HepG2 (cell line): ENCODE measurements at regions not wholly inside any gene's neighbourhood (a gene's known extent, or its start where the extent isn't known, plus 50 kb on each side); places are given as distances from the start of the nearest gene placed in this dataset.

Experiments used
- ATAC-seq: fragments of 200-7000 bp; cut with Tn5 transposase; 3 replicates; pipeline ENCODE4 v1.9.1; 2020; ENCODE audit warnings: mild to moderate bottlenecking, moderate library complexity
- BruUV-seq: library from RNA; stranded (reverse); fragments of 400-500 nt; replicated peaks from 2 replicates; lab custom pipeline; 2021; lab: Mats Ljungman, UMichigan
- CTCF ChIA-PET: fragments of 300-600 bp; formaldehyde crosslinking; extraction: SDS; loops from one replicate; lab custom pipeline; 2021; ENCODE audit warnings: low total read pairs, inconsistent platforms, low intra/inter-chr PET ratio; lab: Yijun Ruan, JAX
- POLR2A ChIA-PET: fragments of 350-600 bp; sonication (Branson Sonifier 250); formaldehyde crosslinking; loops from one replicate; lab custom pipeline; 2020; ENCODE audit warnings: antibody characterized with exemption, inconsistent platforms; lab: Yijun Ruan, JAX
- DNase-seq: peaks from one replicate; pipeline ENCODE4 v3.0.0-alpha.2; 2015; ENCODE audit warnings: low spot score
- FAIRE-seq: peaks from 3 replicates; lab custom pipeline; 2011; peaks lifted over from hg19 to GRCh38; lab: Jason Lieb, UNC
- H2AFZ ChIP-seq: one replicate; pipeline ENCODE4 v1.6.1; 2011; ENCODE audit warnings: low read length, inconsistent platforms
- H3K27ac ChIP-seq: fragments of 300-600 bp; 3 replicates; pipeline ENCODE4 v1.8.0; 2011; ENCODE audit warnings: mixed run types, mild to moderate bottlenecking, mixed read lengths, low read length, inconsistent platforms; ENCODE audit not compliant: insufficient read depth; ENCODE audit errors: extremely low read length
- H3K27me3 ChIP-seq, 2 experiments: fragments of 200-600 bp in 1 of 2; 2 replicates in 1 of 2; 3 replicates in 1 of 2; pipeline versions ENCODE4 v1.6.0 to v1.8.0; 2011; ENCODE audit warnings: low read length in 2 of 2, mild to moderate bottlenecking in 2 of 2, moderate library complexity in 2 of 2, inconsistent platforms in 1 of 2; ENCODE audit not compliant: insufficient read depth in 2 of 2, control insufficient read depth in 1 of 2
- H3K36me3 ChIP-seq, 2 experiments: fragments of 200-600 bp in 1 of 2; replicated peaks in 1 of 2; 2 replicates in 1 of 2; 3 replicates in 1 of 2; pipeline versions ENCODE4 v1.5.1 to v1.8.0; 2011; ENCODE audit warnings: low read length in 2 of 2, inconsistent platforms in 1 of 2; ENCODE audit not compliant: insufficient read depth in 2 of 2, control insufficient read depth in 1 of 2
- H3K4me1 ChIP-seq: 2 replicates; pipeline ENCODE4 v1.5.1; 2012; ENCODE audit warnings: low read length, inconsistent platforms; ENCODE audit not compliant: insufficient read depth
- H3K4me2 ChIP-seq: 2 replicates; pipeline ENCODE4 v1.6.0; 2011; ENCODE audit warnings: low read depth, low read length, inconsistent platforms
- H3K4me3 ChIP-seq, 3 experiments: fragments of 200-600 bp in 1 of 3; sonication (generic), shearing (Covaris generic) in 1 of 3; replicated peaks in 1 of 3; 2 replicates each; pipeline ENCODE4 v1.5.1; 2011 to 2016; ENCODE audit warnings: low read length in 3 of 3, inconsistent platforms in 2 of 3, low read depth in 2 of 3, mild to moderate bottlenecking in 2 of 3, control low read depth in 1 of 3, mixed read lengths in 1 of 3; ENCODE audit not compliant: insufficient read depth in 1 of 3
- H3K79me2 ChIP-seq: one replicate; pipeline ENCODE4 v1.6.1; 2011; ENCODE audit warnings: low read length, inconsistent platforms; ENCODE audit not compliant: insufficient read depth
- H3K9ac ChIP-seq: 2 replicates; pipeline ENCODE4 v1.6.0; 2011; ENCODE audit warnings: mild to moderate bottlenecking, low read depth, low read length, inconsistent platforms; ENCODE audit not compliant: insufficient read depth
- H3K9me3 ChIP-seq: 2 replicates; pipeline ENCODE4 v1.5.1; 2012; ENCODE audit warnings: mild to moderate bottlenecking, low read length
- H4K20me1 ChIP-seq: 2 replicates; pipeline ENCODE4 v1.6.0; 2011; ENCODE audit warnings: inconsistent platforms, mild to moderate bottlenecking, low read length, moderate library complexity; ENCODE audit not compliant: insufficient read depth
- HCFC1 ChIP-seq: fragments of 150-350 bp; IDR thresholded peaks from 2 replicates; pipeline ENCODE4 v1.6.1; 2014; ENCODE audit warnings: low read depth, low read length
- SMARCE1 ChIP-seq: fragments of 450-650 bp; IDR thresholded peaks from 2 replicates; pipeline ENCODE4 v1.6.1; 2017; ENCODE audit warnings: borderline replicate concordance
- TOE1 ChIP-seq: sonication (generic); formaldehyde crosslinking; IDR thresholded peaks from 2 replicates; pipeline ENCODE4 v1.4.0; 2020; ENCODE audit warnings: mild to moderate bottlenecking, missing genetic modification reagents
- YEATS4 ChIP-seq: sonication (generic); formaldehyde crosslinking; IDR thresholded peaks from 2 replicates; pipeline ENCODE4 v1.4.0; 2020; ENCODE audit warnings: missing genetic modification reagents, borderline replicate concordance
- ZFP62 ChIP-seq: sonication (generic); formaldehyde crosslinking; IDR thresholded peaks from 2 replicates; pipeline ENCODE4 v1.4.0; 2020; ENCODE audit warnings: missing genetic modification reagents
- WGBS: methylation state at CpG from one replicate; pipeline ENCODE4 v1.1.6; 2017; ENCODE audit warnings: low lambda C conversion rate; 5-methylcytosine and 5-hydroxymethylcytosine counted together
- in situ Hi-C: cut with HindIII; loops from 2 replicates; pipeline ENCODE4 v1.10.0; 2017; ENCODE audit warnings: low pct_unique_long_range_greater_than_20kb; ENCODE audit not compliant: extremely low pct_ligation_motif_present
- intact Hi-C: fragments of 100-400 bp; cut with micrococcal nuclease; formaldehyde crosslinking; loops from one replicate; pipeline ENCODE4 v1.10.0; 2022; ENCODE audit not compliant: unreplicated experiment
- TF ChIP-seq, protein P1 (sequence below): sonication (generic); formaldehyde crosslinking; IDR thresholded peaks from 2 replicates; pipeline ENCODE4 v1.4.0; 2020; ENCODE audit warnings: mild to moderate bottlenecking, missing genetic modification reagents
- TF ChIP-seq, protein P2 (sequence below): fragments of 450-650 bp; IDR thresholded peaks from 2 replicates; pipeline ENCODE4 v1.6.1; 2017
- TF ChIP-seq, protein P3 (sequence below): sonication (generic); formaldehyde crosslinking; IDR thresholded peaks from 2 replicates; pipeline ENCODE4 v1.4.0; 2020; ENCODE audit warnings: missing genetic modification reagents
- TF ChIP-seq, protein P4 (sequence below): sonication (generic); formaldehyde crosslinking; IDR thresholded peaks from 2 replicates; pipeline ENCODE4 v1.4.0; 2020; ENCODE audit warnings: missing genetic modification reagents
- TF ChIP-seq, protein P5 (sequence below): sonication (generic); formaldehyde crosslinking; IDR thresholded peaks from 2 replicates; pipeline ENCODE4 v1.4.0; 2020; ENCODE audit warnings: mild to moderate bottlenecking, missing genetic modification reagents
- TF ChIP-seq, protein P6 (sequence below): IDR thresholded peaks from 2 replicates; pipeline ENCODE4 v1.6.1; 2016

DNA sequence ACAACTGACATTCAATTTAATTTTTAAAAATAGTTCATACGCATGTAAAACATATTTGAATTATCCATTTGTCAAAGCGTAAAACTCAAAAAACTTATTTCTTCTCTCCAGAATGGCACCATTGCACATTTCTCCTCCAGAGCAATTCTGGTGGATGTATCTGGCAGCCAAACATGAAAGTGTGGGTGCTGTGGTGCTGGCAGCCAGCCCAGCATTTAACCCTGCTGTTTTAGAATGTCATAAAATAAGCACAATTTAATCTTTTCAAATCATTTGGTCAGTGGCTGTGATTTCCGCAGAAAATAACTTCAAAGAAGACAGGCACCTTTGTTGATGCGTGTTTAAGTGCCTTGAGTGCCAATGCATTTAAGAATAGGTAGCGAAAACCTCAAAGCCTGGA is 302.7 kb upstream of the MEOX2 start (continued):
- TF ChIP-seq, protein P1, sequence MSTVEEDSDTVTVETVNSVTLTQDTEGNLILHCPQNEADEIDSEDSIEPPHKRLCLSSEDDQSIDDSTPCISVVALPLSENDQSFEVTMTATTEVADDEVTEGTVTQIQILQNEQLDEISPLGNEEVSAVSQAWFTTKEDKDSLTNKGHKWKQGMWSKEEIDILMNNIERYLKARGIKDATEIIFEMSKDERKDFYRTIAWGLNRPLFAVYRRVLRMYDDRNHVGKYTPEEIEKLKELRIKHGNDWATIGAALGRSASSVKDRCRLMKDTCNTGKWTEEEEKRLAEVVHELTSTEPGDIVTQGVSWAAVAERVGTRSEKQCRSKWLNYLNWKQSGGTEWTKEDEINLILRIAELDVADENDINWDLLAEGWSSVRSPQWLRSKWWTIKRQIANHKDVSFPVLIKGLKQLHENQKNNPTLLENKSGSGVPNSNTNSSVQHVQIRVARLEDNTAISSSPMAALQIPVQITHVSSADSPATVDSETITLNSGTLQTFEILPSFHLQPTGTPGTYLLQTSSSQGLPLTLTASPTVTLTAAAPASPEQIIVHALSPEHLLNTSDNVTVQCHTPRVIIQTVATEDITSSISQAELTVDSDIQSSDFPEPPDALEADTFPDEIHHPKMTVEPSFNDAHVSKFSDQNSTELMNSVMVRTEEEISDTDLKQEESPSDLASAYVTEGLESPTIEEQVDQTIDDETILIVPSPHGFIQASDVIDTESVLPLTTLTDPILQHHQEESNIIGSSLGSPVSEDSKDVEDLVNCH (CRISPR knock-in tag): no peak
- TF ChIP-seq, protein P2, sequence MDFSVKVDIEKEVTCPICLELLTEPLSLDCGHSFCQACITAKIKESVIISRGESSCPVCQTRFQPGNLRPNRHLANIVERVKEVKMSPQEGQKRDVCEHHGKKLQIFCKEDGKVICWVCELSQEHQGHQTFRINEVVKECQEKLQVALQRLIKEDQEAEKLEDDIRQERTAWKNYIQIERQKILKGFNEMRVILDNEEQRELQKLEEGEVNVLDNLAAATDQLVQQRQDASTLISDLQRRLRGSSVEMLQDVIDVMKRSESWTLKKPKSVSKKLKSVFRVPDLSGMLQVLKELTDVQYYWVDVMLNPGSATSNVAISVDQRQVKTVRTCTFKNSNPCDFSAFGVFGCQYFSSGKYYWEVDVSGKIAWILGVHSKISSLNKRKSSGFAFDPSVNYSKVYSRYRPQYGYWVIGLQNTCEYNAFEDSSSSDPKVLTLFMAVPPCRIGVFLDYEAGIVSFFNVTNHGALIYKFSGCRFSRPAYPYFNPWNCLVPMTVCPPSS: no peak
- TF ChIP-seq, all 625 proteins: peak for 0

DNA sequence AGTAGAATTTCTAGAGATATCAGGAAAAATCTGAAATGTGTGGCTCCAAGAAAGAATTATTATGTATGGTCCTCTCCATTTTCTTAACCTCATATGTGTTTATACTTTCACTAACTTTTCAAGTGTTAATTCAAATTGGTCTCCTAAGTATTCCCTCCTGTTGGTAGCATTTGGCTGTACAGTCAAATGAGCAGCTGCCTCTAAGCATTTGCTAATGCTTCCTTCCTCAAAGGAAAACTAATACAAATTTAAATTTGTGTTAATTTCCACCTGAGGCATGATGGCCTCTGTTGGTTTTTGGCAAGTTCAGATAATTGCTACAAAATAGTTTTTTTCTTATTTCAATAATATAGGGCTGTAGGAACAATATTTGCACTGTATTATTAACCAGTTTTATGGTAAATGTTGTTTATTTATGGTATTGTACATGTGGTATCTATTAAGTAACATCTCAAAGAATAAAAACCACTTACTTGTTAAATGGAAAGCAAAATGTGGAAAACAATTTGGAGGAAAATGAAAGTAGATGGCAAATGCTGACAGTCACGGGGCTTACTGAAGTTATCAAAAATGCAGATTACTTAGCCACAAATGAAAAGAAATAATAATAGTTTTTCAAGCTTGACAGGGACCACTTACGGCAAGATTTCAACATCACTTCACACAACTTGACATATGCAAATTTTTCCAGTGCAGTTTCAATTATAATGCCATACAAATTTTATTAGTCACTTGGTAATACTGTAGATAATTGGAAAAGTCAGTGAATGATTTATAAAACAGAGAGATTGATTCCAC is 299.3 kb upstream of the MEOX2 start:
- DNase-seq (no peak), FAIRE-seq (no peak), ATAC-seq (no peak)
- H2AFZ ChIP-seq: no peak overlapping the region
- no peak overlapping the region for H3K27ac ChIP-seq
- intact Hi-C loops: no loop called here
- in situ Hi-C loops: no loop called here
- no peaks in the 10 kb centered on the region for H3K4me1 ChIP-seq
- H3K9me3 ChIP-seq: peaks cover 7% of the 10 kb centered on the region; the same call in 1 of the 2 replicates
- no peaks in the 10 kb centered on the region for H3K27me3 ChIP-seq
- H3K4me3 ChIP-seq: no peak overlapping the region
- ChIA-PET CTCF (no interaction called here), POLR2A (no interaction called here)
- H3K9ac ChIP-seq: no peak overlapping the region
- no peaks in the 10 kb centered on the region for H3K36me3 ChIP-seq
- no TSS peak for BruUV-seq
- no peak overlapping the region for H3K4me2 ChIP-seq
- H3K79me2 ChIP-seq: no peaks in the 10 kb centered on the region
- 19% methylated on average over 2 of the region's 2 CpGs for WGBS
- H4K20me1 ChIP-seq: no peaks in the 10 kb centered on the region
- TF ChIP-seq, protein P3, sequence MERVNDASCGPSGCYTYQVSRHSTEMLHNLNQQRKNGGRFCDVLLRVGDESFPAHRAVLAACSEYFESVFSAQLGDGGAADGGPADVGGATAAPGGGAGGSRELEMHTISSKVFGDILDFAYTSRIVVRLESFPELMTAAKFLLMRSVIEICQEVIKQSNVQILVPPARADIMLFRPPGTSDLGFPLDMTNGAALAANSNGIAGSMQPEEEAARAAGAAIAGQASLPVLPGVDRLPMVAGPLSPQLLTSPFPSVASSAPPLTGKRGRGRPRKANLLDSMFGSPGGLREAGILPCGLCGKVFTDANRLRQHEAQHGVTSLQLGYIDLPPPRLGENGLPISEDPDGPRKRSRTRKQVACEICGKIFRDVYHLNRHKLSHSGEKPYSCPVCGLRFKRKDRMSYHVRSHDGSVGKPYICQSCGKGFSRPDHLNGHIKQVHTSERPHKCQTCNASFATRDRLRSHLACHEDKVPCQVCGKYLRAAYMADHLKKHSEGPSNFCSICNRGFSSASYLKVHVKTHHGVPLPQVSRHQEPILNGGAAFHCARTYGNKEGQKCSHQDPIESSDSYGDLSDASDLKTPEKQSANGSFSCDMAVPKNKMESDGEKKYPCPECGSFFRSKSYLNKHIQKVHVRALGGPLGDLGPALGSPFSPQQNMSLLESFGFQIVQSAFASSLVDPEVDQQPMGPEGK (CRISPR knock-in tag): no peak
- TF ChIP-seq, protein P4, sequence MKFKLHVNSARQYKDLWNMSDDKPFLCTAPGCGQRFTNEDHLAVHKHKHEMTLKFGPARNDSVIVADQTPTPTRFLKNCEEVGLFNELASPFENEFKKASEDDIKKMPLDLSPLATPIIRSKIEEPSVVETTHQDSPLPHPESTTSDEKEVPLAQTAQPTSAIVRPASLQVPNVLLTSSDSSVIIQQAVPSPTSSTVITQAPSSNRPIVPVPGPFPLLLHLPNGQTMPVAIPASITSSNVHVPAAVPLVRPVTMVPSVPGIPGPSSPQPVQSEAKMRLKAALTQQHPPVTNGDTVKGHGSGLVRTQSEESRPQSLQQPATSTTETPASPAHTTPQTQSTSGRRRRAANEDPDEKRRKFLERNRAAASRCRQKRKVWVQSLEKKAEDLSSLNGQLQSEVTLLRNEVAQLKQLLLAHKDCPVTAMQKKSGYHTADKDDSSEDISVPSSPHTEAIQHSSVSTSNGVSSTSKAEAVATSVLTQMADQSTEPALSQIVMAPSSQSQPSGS: no peak
- TF ChIP-seq, protein P5, sequence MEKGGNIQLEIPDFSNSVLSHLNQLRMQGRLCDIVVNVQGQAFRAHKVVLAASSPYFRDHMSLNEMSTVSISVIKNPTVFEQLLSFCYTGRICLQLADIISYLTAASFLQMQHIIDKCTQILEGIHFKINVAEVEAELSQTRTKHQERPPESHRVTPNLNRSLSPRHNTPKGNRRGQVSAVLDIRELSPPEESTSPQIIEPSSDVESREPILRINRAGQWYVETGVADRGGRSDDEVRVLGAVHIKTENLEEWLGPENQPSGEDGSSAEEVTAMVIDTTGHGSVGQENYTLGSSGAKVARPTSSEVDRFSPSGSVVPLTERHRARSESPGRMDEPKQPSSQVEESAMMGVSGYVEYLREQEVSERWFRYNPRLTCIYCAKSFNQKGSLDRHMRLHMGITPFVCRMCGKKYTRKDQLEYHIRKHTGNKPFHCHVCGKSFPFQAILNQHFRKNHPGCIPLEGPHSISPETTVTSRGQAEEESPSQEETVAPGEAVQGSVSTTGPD (CRISPR knock-in tag): no peak
- TF ChIP-seq TOE1 (CRISPR knock-in tag) (no peak), HCFC1 (no peak), ZFP62 (CRISPR knock-in tag) (no peak), SMARCE1 (no peak), YEATS4 (CRISPR knock-in tag) (no peak)
- TF ChIP-seq, protein P6, sequence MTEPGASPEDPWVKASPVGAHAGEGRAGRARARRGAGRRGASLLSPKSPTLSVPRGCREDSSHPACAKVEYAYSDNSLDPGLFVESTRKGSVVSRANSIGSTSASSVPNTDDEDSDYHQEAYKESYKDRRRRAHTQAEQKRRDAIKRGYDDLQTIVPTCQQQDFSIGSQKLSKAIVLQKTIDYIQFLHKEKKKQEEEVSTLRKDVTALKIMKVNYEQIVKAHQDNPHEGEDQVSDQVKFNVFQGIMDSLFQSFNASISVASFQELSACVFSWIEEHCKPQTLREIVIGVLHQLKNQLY (CRISPR knock-in tag): no peak
